Astrocyte of the cerebellum (primary cell): ENCODE measurements at regions not wholly inside any gene's neighbourhood (a gene's known extent, or its start where the extent isn't known, plus 50 kb on each side); places are given as distances from the start of the nearest gene placed in this dataset.

ENCODE experiments used
- DNase-seq: peaks from one replicate; pipeline ENCODE4 v3.0.0-alpha.2; 2011; ENCODE audit warnings: low read depth
- H3K4me3 ChIP-seq: 2 replicates; pipeline ENCODE4 v1.5.1; 2011; ENCODE audit warnings: mild to moderate bottlenecking, low read depth, low read length, moderate library complexity
- in situ Hi-C: cut with HindIII; loops from 2 replicates; pipeline ENCODE4 v1.10.0; 2017; ENCODE audit warnings: low sequenced_read_pairs
- TF ChIP-seq, protein P1 (sequence below): IDR thresholded peaks from 2 replicates; pipeline ENCODE4 v1.5.1; 2012; ENCODE audit warnings: low read length, low read depth, moderate library complexity, mild to moderate bottlenecking; ENCODE audit errors: missing control alignments

DNA sequence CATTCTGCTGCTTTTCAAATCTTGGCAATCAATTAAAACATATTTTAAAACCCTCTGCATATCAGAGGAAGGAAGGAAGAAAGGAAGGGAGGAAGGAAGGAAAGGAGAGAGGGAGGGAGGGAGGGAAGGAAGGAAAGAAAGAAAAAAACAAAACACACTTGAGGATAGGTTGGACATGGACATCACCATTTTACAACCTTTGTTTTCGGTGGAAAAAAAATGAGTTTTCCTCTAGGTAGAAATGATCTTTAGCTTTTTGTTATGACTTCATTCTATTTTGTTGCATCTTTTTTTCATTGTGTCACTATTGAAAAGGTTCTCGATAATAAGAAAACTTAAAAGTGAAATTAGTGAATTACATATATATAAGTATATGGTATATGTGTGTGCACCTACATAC is 522.9 kb downstream of the NOVA1 start:
- in situ Hi-C loops: no loop called here
- DNase-seq: no peak
- TF ChIP-seq, protein P1, sequence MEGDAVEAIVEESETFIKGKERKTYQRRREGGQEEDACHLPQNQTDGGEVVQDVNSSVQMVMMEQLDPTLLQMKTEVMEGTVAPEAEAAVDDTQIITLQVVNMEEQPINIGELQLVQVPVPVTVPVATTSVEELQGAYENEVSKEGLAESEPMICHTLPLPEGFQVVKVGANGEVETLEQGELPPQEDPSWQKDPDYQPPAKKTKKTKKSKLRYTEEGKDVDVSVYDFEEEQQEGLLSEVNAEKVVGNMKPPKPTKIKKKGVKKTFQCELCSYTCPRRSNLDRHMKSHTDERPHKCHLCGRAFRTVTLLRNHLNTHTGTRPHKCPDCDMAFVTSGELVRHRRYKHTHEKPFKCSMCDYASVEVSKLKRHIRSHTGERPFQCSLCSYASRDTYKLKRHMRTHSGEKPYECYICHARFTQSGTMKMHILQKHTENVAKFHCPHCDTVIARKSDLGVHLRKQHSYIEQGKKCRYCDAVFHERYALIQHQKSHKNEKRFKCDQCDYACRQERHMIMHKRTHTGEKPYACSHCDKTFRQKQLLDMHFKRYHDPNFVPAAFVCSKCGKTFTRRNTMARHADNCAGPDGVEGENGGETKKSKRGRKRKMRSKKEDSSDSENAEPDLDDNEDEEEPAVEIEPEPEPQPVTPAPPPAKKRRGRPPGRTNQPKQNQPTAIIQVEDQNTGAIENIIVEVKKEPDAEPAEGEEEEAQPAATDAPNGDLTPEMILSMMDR: no peak
- no peak overlapping the region for H3K4me3 ChIP-seq

DNA sequence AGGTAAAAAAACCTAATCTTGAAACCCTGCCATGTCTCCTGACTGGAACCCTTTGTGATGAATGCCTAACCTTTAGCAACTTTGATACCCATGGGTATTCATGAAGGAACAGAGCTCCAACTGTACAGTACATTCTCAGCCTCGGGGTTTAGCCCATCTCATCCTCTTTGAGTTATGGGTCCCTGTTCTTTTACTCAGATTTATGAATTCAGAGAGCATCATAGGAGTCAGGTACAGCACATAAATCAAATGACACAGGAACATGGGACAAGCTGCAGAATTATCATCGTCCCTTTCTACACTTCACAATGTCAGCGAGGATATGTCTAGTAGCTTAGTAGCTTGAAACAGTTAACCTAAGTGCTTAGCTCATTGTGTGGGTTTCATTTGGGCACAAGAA is 527.4 kb downstream of the NOVA1 start:
- H3K4me3 ChIP-seq: no peak overlapping the region
- TF ChIP-seq, protein P1: no peak
- DNase-seq: no peak
- in situ Hi-C loops: no loop called here

DNA sequence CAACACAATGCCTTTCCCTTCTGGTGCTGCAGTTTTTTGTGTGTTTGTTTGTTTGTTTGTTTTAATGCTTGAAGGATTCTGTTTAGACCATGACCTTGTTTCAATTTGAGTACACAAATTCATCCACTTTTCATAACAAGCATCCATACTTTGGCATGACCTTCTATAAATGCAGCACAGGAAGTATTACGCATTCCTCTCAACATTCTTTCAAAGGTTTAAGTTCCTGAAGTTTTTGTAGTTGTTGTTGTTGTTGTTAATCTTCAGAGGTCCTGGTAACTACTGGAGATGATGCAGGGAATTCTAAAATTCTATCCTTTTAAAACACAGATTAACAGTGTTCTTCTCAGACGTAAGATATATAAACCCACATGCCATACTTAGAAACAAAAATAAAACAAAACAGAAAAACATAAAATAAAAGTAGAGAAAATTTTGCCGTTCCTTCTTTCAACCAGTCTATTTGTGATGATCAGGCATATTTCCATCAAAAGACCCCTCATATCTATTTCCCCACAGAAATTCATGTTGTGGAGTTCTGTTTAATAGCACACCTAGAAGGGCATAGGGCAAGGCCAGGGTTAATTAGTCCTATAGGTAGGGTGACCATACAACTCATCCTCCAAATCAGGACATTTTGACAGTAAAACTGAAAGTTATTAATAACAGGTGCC is 529.9 kb downstream of the NOVA1 start:
- H3K4me3 ChIP-seq: no peak overlapping the region
- TF ChIP-seq, protein P1: no peak
- DNase-seq: no peak
- in situ Hi-C loops: no loop called here

DNA sequence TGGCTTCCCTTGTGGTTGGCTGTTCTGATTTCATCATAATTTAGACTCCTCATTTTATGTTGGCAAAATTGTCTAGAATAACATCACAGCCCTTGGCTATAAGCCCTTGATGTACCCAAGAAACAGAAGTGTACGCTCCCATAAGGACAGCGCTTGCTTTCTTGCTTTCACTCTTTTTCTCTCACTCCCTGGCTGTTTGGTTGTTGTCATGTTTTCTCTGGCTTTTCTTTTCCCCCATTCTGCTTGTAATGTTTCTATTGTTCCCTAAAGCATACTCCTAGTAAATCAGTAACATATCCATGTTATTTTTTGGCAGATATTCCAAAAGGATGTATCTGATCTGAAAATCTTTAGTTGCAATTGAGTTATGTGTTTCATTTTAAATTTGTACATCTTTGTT is 530.5 kb downstream of the NOVA1 start:
- in situ Hi-C loops: no loop called here
- TF ChIP-seq, protein P1: no peak
- DNase-seq: no peak
- no peak overlapping the region for H3K4me3 ChIP-seq

DNA sequence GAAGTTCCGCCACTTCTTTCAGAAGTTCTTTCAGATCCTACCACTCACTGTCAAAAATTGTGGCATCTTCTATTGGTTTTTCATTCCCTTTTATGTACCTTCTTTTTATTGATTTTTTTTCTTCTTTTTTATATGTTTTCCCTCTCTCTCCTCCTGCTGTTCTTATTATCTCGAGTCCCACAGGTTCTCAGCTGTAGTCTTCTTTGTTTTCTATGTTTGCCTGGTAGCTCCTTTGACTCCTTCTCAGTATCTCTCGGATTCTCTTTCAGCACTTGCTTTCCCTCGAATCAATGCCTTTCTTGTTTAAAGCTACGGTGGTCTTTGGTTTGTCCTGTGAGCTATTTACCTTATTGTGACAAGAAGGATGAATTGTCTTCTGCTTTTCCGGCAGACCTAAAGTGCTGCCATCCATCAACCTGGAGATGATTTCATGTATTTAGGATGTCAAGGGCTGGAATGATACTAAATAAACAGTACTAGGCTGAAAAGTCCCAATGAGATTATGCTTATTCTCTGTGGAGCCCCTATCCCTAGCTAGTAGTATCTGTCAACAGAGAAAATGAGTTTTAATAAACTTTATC is 541.7 kb downstream of the NOVA1 start:
- TF ChIP-seq, protein P1: no peak
- no peak for DNase-seq
- in situ Hi-C loops: no loop called here
- H3K4me3 ChIP-seq: no peak overlapping the region

DNA sequence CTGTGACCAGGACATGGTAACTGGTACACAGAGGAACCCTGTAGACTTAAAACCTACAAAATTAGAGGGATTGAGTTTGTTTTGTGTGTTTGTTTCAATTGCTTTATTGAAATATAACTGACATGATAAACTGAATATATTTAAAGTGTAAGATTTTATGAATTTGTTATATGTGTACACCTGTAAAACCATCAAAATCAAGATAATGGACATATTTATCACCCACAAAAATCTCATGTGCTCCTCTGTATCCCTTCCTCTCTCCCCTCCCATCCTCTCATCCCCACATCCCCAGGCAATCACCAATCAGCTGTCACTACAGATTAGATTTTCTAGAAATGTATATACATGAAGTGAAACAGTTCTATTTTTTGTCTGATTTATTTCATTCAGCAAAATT is 565.5 kb downstream of the NOVA1 start:
- H3K4me3 ChIP-seq: no peak overlapping the region
- TF ChIP-seq, protein P1: no peak
- in situ Hi-C loops: no loop called here
- DNase-seq: no peak
